DOHH2 (cell line): ENCODE measurements at regions not wholly inside any gene's neighbourhood (a gene's known extent, or its start where the extent isn't known, plus 50 kb on each side); places are given as distances from the start of the nearest gene placed in this dataset.
"Not testable (repeated sequence)": the region's sequence is repeated elsewhere in the genome, so short reads cannot be mapped to it uniquely, and the experiment has no call there.

Experiments
- CTCF ChIP-seq: fragments of 200-600 bp; sonication (generic); IDR thresholded peaks from one replicate; pipeline ENCODE4 v1.5.1; 2014; ENCODE audit warnings: antibody characterized with exemption, mild to moderate bottlenecking, low read depth, low read length; ENCODE audit not compliant: poor library complexity, severe bottlenecking
- EZH2phosphoT487 ChIP-seq: fragments of 200-600 bp; sonication (generic); IDR thresholded peaks from 2 replicates; pipeline ENCODE4 v1.6.1; 2017; ENCODE audit warnings: borderline replicate concordance, mild to moderate bottlenecking, antibody characterized with exemption, low read length, moderate library complexity, mixed read lengths

- not testable (repeated sequence) for TF ChIP-seq CTCF, EZH2phosphoT487
Observed at GRCh38 chr18:66375391-66375790, 228.5 kb downstream of the CDH19 start.
